ENCODE measurements at regions not wholly inside any gene's neighbourhood (a gene's known extent, or its start where the extent isn't known, plus 50 kb on each side); places are given as distances from the start of the nearest gene placed in this dataset.
"Not testable (repeated sequence)": the region's sequence is repeated elsewhere in the genome, so short reads cannot be mapped to it uniquely, and the experiment has no call there.

GRCh38 chr10:53489335-53490182 is 717.0 kb upstream of the MBL2 start:
- TF ChIP-seq MAZ (IDR thresholded peaks at IDR 0.05; ENCODE audit: borderline replicate concordance, low read depth, low read length) (no peak), USF2 (IDR thresholded peaks at IDR 0.05) (no peak), E2F6 (IDR thresholded peaks at IDR 0.05; ENCODE audit: borderline replicate concordance, low read depth) (no peak), CBX2 (IDR thresholded peaks at IDR 0.05; ENCODE audit: borderline replicate concordance, low read depth) (no peak), RFX5 (IDR thresholded peaks at IDR 0.05) (no peak), CHD2 (IDR thresholded peaks at IDR 0.05; ENCODE audit: low read length, partially characterized antibody) (no peak), HOXB5 (CRISPR knock-in tag; IDR thresholded peaks at IDR 0.05) (no peak), HOXB13 (CRISPR knock-in tag; IDR thresholded peaks at IDR 0.05; ENCODE audit: low read depth) (no peak), NPAS2 (CRISPR knock-in tag; IDR thresholded peaks at IDR 0.05; ENCODE audit: borderline replicate concordance) (no peak), CEBPB (IDR thresholded peaks at IDR 0.05) (no peak), JUN (IDR thresholded peaks at IDR 0.05) (no peak), RAD21 (conservative IDR thresholded peaks at IDR 0.05 in 1 of 2, IDR thresholded peaks at IDR 0.05 in 1 of 2) (no peak), POLR2AphosphoS2 (conservative IDR thresholded peaks at IDR 0.05; ENCODE audit: low read length) (no peak), SMC3 (IDR thresholded peaks at IDR 0.05) (no peak), HDAC2 (IDR thresholded peaks at IDR 0.05) (no peak), ELK1 (IDR thresholded peaks at IDR 0.05; ENCODE audit: low read depth, low read length) (no peak), BHLHE40 (IDR thresholded peaks at IDR 0.05; ENCODE audit: low read depth, low read length) (no peak), KDM1A (IDR thresholded peaks at IDR 0.05; ENCODE audit: low read depth) (no peak)
- FAIRE-seq (no peak), DNase-seq (ENCODE audit: low read depth in 1 of 2, low spot score in 1 of 2) (no peak), ATAC-seq (no peak)
- CTCF ChIA-PET, result no interaction called here
- Histone ChIP-seq H3K4me2 (no peak overlapping the region), H3K4me3 (no peak overlapping the region), H3K9me3 (no peaks in the 10 kb centered on the region), H3K4me1 (no peaks in the 10 kb centered on the region), H3K27ac (no peak overlapping the region)
- 13% methylated on average over 5 of the region's 5 CpGs for WGBS (ENCODE audit: missing lambda C conversion rate)
- POLR2A ChIA-PET, result no interaction called here

- CTCF ChIA-PET, result no interaction called here
- no peak overlapping the region for H3K27ac ChIP-seq
- no peaks in the 10 kb centered on the region for H3K4me1 ChIP-seq
- TF ChIP-seq RARB (CRISPR knock-in tag; IDR thresholded peaks at IDR 0.05) (no peak), EHMT2 (IDR thresholded peaks at IDR 0.05; ENCODE audit: low read depth) (no peak), BHLHE40 (IDR thresholded peaks at IDR 0.05; ENCODE audit: low read depth, low read length) (no peak), RAD21 (conservative IDR thresholded peaks at IDR 0.05 in 1 of 2, IDR thresholded peaks at IDR 0.05 in 1 of 2) (no peak), HOXB13 (CRISPR knock-in tag; IDR thresholded peaks at IDR 0.05; ENCODE audit: low read depth) (no peak), PHF8 (IDR thresholded peaks at IDR 0.05; ENCODE audit: borderline replicate concordance, low read depth) (no peak), REST (IDR thresholded peaks at IDR 0.05) (no peak)
- no peak for FAIRE-seq
- no peak overlapping the region for H3K4me3 ChIP-seq
- no peak overlapping the region for H3K4me2 ChIP-seq
- ATAC-seq, result no peak
- H3K9me3 ChIP-seq, result no peaks in the 10 kb centered on the region
- DNase-seq (ENCODE audit: low read depth in 1 of 2, low spot score in 1 of 2), result no peak
- POLR2A ChIA-PET, result no interaction called here
- 20% methylated on average over 17 of the region's 17 CpGs for WGBS (ENCODE audit: missing lambda C conversion rate)
These were observed 714.7 kb upstream of the MBL2 start for GRCh38 chr10:53487019-53487983.

- H3K4me3 ChIP-seq; H3K27ac ChIP-seq; CTCF ChIA-PET; FAIRE-seq; ATAC-seq; POLR2A ChIA-PET; H3K4me2 ChIP-seq; H3K4me1 ChIP-seq; H3K9me3 ChIP-seq; DNase-seq (ENCODE audit: low read depth in 1 of 2, low spot score in 1 of 2): not testable (repeated sequence)
- 1% methylated on average over 4 of the region's 4 CpGs for WGBS (ENCODE audit: missing lambda C conversion rate)
These were observed 712.8 kb upstream of the MBL2 start for GRCh38 chr10:53485422-53485821.

Measured in A549 (cell line).